ENCODE measurements at regions not wholly inside any gene's neighbourhood (a gene's known extent, or its start where the extent isn't known, plus 50 kb on each side); places are given as distances from the start of the nearest gene placed in this dataset.

DNA sequence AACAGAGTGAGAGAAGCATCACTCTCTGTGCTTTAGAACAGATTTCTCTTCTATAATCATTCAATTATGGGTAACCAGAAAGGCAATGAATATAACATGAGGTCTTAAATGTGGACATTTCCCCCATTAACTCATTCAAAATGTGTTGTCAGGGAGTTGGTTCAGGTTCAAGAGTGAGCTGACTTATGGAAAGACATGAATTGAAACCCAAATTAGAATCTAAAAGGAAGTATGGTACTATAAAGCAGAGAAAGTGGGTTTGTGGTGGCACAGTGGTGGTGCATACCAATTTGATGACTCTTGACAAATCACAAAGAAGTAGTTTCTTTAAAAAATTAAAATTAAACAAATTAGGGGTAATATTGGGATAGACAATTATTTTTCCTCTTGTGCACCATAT lies 114.6 kb upstream of the MEOX2 start:
- no peak for DNase-seq

DNA sequence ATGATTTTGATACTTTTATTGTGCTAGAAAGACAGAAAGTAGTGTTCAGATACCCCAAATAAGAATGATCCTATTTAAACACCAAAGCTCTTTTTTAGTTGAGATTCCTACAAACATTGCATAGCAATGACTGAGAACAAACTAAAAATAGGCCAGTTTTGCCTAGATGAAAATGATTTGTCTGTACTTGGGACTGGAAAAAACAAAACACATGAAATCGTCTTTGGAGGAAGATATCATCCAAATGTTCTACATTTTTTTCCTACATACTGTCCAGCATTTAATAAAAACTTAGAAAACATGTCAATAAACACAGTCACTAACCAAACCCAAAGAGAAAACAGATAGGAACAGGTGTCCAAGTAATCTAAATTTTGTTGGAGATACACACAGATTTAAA lies 111.6 kb upstream of the MEOX2 start:
- no peak for DNase-seq

DNA sequence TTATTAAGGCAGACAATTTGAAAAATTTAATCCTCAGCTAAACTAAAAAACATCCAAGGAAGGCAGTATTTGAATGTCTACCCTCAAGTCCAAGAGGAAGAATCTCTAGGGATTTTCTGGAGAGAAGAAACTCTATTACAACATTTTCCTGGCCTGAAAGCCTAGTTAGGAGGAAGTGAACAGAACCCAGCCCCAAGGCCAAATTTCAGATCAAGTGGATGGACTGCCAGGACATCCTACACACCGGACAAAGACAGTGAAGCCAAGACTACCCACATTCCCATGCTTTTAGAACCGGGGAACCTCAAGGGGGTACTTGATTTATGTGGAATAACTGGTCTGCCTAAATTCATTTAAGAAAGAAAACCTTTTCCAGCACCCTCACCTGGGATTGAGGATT lies 108.9 kb upstream of the MEOX2 start:
- no peak for DNase-seq

DNA sequence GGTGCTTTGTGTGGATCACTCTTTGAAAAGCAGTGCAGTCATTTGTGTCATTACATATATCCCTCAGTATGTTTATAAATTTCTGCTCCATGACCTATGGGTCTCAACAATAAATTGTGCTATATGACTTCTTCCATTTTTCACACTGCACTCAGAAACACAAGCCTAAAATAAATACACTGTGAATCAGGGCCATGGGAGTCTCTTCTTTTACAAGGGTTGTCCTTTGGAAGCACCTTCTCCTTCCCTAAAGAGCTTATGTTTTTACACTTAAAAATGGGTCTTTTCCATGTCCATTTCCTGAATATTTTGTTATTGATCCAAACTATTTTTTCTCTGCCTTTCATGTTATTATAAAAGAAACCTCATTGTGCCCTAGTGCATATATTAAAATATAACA lies 108.3 kb upstream of the MEOX2 start:
- DNase-seq: no peak

DNA sequence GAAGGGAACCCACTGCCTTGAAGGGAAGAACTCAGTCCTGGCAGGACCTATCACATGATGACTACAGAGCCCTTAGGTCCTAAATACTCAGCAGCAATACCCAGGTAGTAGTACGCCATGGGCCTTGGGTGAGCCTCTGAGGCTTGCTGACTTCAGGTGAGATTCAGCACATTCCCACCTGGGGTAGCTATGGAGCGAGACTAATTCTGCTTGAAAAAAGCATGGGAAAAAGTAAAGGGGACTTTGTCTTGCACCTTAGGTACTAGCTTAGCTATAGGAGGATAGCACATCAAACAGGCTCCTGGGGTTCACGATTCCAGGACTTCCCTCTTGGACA lies 98.2 kb upstream of the MEOX2 start:
- DNase-seq: no peak

DNA sequence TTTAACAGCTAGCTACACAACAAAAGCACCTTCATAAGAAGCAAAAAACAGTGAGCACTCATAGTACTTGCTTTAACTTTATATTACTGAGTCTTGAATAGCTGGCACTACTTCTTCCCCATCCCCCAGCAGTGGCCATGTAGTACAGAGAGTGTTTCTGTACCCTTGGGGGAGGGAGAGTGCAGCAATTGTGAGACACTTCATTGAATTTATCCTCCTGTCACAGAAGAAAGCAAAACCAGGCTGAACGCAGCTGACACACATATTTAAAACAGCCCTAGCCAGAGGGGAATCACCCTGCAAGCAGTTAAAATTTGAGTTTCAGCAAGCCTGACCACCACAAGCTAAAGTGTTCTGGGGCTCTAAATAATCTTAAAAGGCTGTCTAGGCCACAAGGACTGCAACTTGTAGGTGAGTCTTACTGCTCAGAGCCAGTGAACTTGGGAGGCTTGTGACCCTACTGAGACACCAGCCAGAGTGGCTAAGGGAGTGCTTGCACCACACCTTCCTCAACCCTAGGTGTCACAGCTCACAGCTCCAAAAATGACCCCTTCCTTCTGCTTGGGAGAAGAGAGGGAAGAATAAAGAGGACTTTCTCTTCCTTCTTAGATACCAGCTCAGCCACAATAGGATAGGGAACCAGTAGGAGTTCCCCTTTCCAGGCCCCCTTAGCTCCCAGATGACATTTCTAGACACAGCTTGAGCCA lies 97.7 kb upstream of the MEOX2 start:
- no peak for DNase-seq

DNA sequence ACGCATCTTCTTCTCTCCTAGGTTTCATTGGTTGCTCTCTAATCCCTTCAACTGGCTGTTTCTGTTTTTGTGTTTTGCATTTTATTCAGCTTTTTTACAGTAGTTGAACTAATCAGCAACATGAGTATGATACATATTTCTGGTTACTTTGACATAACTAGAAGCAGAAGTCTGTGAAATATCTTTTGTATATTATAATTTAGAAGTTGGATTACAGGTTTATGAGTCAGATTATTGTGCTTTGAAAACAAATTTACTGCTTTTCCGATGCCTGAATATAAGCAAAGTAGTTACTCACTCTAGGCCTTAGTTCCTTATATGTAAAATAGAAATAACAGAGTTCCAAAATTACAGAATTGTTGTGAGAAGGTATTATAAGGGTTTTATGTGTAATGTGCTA lies 96.2 kb upstream of the MEOX2 start:
- DNase-seq: no peak

DNA sequence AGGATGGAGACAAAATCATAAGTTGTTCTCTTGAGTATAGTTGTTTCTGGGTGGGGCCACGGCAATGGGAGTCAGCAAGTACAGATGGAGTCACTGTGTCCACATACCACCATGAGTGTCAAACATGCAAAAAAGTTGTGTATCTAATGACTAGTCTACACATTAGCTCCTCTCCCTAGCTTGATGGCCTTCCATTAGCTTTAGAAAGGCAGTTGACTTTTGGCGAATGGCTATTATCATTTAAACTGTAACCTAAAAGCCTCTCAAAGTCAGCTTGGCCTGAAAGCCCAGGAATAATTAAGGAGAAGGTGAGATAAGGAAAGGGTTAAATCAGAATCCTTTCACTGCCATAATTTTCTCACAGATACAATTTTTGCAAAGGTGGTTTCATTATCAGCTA lies 95.5 kb upstream of the MEOX2 start:
- no peak for DNase-seq

DNA sequence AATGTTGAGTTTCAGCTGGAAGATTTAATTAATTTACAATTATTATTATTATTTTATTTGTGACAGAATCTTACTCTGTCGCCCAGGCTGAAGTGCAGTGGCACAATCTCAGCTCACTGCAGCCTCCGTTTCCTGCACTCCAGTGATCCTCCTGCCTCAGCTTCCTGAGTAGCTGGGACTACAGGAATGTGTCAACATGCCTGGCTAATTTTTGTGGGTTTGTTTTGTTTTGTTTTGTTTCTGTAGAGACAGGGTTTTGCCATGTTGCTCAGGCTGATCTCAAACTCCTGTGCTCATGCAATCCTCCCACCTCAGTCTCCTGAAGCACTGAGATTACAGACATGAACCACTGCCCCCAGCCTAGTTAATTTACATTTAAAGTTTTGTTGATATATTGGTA lies 93.8 kb upstream of the MEOX2 start:
- DNase-seq: peak; percentile 76

DNA sequence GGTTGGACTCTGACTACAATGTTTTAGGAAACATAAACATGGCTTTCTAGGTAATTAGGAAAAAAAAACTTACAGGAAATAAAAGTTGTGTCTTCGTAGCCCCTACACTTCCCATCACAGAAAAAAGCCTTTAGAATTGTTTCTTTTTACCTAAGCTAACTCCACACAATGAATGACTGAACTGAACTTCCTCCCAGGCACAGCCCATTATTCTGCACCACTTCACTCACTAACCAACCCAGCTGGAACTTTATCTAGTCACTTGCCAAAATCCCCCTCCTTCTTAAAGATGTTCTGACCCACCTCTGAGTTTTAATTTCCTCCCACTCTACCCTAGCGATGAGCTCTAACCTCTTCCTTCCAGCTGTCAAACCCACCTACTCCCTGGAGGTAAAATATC lies 91.7 kb upstream of the MEOX2 start:
- no peak for DNase-seq

DNA sequence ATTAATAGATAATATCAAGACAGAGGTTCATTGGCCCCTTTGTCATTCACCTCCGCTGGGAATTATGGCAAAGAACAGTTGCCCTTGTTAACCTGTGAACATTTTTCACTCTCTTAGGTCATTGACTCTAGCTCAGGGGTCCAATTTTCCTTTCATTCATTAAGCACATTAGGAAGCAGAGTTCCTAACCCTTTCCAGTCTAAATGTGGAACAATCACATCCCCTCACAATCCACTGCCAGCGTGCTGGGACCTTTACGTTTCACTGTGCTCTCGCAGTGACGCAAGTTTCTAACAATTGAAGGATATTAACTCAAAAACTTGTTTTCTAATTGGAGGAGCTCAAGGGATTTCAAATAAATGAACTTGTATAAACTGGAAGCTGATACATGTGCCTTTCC lies 79.3 kb upstream of the MEOX2 start:
- DNase-seq: no peak

DNA sequence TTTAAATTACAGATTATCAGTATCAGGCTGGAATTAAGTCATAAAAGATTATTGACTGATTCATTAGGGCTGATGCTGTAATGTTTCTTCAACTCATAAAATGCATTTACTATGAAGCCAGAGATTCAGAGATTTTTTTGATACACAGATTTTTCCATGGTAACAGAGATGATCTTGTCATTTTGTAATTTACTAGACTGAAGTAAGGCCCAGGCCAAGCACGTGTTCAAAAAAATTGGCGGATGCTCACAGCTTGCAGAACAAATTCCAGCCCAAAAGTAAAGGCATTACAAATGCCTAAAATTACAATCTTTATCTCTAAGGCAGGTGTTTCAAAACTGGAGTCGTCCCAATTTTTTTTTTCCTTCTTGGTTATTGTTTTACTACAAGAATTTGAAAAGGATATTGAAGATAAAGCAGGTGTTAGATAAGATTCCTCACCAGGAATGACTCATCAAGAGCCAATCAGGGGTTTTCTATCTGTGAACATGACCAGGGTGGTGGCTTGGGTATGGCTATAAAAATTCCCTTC lies 78.4 kb upstream of the MEOX2 start:
- DNase-seq: no peak

DNA sequence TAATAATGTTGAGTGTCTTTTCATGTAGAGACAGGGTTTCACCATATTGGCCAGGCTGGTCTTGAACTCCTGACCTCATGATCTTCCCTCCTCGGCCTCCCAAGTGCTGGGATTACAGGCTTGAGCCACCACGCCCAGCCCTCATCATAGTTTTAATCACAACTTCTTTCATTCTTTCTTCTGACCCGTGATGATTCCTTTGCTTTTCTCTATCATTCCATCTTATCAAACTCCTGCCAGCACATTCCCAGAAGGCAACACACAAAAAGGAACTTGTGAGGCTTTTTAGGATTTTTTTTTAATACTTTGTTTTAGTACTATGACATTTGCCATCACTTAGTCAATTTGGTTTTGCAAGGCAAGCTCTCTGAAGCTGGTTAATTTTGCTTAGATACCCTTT lies 77.5 kb upstream of the MEOX2 start:
- DNase-seq: no peak

DNA sequence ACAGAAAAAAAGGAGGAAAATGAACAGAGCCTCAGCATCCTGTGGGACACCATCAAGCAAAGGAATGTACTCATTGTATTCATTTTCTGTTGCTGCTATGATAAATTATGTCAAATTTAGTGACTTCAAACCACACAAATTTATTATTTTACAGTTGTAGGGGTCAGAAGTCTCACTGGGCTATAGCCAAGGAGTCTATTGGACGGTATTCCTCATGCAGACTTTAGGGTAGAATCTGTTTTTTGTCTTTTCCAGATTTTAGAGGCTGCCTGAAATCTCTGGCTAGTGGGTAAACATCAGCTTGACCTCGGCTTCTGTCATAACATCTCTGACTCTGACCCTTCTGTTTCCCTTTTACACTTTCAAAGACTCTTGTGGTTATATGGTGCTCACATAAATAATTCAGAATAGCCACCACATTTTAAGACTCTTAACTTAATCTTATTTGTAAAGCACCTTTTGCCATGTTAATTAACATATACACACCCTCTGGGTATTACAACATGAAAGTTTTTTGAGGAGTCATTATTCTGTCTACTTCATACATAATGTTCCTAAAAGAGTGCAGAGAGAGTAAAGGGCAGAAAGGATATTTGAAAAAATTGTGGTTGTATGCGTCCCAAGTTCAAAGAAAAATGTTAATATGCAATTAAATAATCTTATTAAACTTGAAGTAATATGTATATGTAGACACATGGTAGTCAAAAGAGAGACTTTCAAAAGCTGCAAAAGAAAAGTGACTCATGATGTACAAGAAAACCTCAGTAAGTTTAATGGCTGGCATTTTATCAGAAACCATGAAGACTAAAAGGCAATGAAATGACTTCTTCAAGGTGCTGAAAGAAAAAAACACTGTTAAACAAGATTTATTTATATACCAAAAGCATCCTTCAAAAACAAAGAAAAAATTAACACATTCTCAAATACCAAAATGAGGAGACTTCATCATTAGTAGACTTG lies 70.8 kb upstream of the MEOX2 start:
- no peak for DNase-seq

DNA sequence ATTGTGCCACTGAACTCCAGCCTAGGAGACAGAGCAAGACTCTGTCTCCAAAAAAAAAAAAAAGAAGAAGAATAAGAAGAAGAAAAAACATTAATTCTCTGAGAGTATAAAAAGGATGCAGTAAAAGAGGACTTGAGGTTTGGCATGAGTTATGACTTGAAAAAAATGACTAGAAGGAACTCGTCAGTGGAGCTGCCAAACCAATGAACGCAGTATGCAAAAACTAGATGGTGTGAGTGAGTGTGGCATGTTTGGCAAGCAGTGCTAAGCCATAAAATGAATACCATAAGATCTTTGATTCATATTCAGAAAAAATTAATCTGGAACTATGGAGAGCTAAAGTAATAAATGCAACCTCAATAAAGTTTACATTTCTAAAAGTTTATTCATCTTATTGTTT lies 68.6 kb upstream of the MEOX2 start:
- no peak for DNase-seq

DNA sequence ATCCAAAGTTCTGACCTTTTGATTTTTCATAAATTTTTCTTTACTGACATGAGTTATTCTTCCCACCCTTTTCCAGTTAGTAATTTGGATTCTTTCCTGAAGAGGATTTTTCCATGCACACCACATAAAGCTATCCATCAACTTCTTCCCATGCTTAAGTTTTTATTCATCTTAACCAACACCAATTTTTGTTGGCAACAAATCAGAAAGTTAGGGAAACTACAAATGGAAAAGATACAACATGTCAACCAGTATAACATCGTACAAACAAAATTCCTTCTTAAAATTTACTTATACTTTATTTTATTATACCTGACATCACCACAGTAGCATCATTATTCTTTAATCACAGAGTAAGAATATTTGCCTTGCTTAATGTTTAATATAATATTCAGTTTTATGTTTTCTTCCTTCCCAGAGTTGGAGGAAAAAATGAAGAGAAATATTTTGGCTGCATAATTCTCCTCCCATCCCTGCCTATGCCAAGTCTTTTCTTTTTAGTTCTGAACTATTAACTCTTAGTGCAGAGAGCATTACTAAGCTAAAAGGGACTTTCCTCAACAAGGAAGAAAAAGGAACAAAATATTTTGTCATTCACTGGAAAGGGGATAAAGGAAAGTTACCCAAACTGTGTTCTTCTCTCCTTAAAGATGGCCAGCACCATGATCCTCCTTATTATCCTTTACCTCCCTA lies 67.5 kb upstream of the MEOX2 start:
- DNase-seq: no peak

DNA sequence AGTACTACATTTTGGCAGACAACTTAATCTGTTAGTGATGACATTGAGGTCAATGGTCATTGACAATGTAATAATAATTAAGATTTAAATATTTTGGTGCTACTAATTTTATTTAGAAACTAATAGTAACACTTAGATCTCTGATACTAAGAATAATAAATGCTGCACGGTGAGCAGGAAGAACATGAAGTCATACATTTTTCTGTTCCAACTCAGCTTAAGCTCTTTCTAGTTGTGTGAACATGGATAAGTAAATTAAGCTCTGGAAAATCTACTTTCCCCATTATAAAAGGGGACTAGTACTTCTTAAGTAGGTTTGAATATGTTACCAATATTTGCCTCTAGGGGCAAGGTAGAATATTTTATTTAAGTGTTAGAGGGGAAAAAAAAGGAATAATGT lies 65.9 kb upstream of the MEOX2 start:
- DNase-seq: no peak

DNA sequence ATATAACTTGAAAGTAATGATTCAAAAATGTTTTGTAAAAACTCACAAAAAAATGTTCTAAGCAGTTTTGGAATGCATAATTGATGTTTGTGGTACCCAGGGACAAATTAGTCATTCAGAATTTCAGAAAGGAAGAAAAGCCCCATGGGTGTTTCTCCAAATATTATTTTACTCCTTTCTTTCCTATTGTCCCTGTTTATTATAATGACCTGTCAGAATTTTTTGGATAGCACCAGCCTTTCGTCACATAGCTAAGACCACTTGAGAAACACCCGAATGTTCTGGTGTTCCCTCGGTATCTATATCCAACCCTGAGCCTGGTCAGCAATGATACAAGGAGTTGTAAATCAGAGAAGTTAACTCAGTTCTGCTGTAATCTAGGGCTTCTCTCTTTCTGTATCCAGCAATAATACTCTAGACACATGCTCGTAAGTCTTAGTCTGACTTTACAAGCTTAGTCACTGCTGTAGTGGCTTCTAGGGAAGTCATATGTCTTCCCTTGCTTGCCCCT lies 64.8 kb upstream of the MEOX2 start:
- no peak for DNase-seq

DNA sequence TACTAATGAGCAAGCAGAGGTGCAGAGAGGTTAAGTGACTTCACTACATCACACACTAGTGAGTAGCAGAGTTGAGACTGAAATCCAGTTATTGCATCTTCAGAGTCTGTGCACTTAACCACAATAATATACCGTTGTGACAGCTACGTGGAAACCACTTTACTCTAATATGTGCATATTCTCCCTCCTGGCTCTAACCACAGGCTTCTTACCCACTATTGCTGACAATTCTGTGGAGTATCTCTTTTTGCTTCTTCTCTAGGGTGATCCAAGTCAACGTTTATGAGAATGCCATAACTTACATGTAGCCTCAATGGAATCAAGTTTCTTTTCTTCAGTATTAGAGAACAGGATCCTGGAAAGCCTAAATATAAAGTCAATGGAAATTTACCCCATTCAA lies 64.2 kb upstream of the MEOX2 start:
- DNase-seq: no peak

DNA sequence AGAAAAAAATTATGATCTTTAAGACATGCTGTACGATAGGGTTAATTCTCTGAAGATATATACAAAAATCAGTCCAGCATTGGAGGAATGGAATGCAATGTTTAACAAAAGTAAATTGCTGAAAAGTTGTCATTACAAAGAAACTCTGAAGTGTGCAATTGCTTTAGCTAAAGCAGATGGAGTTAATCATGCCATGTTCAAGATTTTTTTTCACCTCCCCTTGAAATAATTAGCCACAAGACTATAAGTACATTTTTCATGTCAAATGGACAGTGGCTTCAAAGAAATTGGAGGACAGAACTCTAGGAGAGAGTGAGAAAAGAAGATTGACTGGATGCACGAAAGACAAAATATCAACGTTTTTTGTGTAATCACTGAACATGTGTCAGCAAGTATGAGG lies 63.1 kb upstream of the MEOX2 start:
- no peak for DNase-seq

DNA sequence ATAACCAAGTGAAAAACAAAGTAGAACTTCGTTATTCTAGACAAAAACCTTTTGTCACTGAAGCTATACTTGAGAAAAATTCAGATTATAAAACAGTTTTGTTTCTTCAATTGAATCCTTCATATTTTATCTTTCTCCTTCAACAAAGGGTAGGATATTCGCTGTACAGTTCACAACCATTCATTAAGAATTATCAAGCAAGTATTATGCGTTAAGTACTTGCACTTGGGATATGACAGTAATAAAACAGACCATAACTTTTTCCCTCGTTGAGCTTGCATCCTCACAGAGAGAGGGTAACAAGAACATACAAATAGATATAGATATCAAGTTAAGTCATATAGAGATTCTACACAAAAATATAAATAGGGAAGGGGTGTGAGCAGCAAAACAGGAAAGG lies 61.2 kb upstream of the MEOX2 start:
- no peak for DNase-seq

DNA sequence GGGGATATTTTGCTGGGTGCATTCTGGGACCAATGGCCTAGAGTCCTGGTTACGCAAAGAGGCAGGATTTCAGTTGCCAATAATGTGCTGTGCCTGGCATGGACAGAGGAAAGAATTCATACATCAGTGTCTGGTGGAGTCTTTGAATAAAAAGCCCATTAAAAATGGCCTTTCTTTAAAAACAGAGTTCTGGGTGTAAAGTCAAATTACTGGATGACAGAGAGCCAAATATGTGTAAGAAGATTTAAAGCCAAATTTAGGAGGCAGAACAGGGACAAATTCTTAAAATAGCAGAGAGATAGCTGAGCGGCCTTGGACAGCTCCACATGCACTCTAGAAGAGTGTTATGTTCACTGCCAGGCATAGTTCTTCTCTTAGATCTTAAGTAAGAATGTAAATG lies 60.8 kb upstream of the MEOX2 start:
- DNase-seq: no peak

DNA sequence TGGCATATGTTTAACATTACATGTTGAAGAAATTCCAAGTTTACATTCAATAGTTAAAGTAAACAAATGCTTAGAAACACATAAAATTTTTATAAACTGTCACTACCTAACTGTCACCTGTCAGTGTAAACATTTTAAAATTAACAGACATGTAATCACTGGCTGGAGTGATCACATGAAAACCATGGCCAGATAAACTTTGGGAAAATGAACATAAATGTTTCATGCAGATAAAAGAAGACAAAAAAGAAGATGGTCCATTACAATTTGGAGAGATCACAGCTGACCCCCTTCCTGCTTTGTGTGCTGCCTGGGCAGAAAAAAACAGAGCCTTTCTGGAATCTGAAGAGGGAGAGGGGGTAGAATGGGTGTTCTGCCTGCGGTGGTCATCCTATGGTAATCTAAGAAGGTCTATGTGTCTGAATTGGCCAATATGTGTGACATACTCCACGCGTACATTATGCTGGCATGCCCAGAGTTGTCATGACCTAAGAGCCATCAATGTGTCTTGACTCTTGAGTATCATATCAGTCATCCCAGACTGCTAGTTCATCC lies 57.5 kb upstream of the MEOX2 start:
- DNase-seq: no peak
